GM12865 (cell line): ENCODE measurements at regions not wholly inside any gene's neighbourhood (a gene's known extent, or its start where the extent isn't known, plus 50 kb on each side); places are given as distances from the start of the nearest gene placed in this dataset.

ENCODE experiments used
- DNase-seq: peaks from one replicate; pipeline ENCODE4 v3.0.0; 2010; ENCODE audit warnings: low read depth
- H3K4me3 ChIP-seq: 2 replicates; pipeline ENCODE4 v1.5.1; 2011; ENCODE audit warnings: mild to moderate bottlenecking, low read depth, low read length, control low read depth
- TF ChIP-seq, protein P1 (sequence below): IDR thresholded peaks from 2 replicates; pipeline ENCODE4 v1.5.1; 2011; ENCODE audit warnings: low read length, control low read depth, low read depth, inconsistent platforms; ENCODE audit not compliant: insufficient read depth; ENCODE audit errors: missing control alignments

DNA sequence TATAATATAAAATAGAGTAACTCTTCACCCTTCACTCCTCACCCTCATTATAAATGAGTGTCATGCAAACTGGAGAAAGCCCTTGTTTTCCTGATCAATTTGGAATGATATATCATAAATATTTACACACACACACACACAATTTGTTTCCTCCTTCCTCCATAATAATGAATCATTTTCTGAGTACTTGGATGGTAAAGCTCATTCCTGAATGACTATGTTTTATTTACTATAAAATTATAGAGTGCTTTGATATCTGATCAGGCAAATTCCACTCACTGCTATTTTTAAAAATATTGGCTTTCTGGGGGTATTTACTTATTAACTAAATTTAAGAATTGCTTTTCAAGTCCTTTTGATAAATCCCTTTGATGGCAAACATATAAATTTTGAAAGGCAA, 1125.5 kb upstream of the CNTNAP5 start:
- TF ChIP-seq, protein P1, sequence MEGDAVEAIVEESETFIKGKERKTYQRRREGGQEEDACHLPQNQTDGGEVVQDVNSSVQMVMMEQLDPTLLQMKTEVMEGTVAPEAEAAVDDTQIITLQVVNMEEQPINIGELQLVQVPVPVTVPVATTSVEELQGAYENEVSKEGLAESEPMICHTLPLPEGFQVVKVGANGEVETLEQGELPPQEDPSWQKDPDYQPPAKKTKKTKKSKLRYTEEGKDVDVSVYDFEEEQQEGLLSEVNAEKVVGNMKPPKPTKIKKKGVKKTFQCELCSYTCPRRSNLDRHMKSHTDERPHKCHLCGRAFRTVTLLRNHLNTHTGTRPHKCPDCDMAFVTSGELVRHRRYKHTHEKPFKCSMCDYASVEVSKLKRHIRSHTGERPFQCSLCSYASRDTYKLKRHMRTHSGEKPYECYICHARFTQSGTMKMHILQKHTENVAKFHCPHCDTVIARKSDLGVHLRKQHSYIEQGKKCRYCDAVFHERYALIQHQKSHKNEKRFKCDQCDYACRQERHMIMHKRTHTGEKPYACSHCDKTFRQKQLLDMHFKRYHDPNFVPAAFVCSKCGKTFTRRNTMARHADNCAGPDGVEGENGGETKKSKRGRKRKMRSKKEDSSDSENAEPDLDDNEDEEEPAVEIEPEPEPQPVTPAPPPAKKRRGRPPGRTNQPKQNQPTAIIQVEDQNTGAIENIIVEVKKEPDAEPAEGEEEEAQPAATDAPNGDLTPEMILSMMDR, result no peak
- H3K4me3 ChIP-seq, result no peak overlapping the region
- no peak for DNase-seq

DNA sequence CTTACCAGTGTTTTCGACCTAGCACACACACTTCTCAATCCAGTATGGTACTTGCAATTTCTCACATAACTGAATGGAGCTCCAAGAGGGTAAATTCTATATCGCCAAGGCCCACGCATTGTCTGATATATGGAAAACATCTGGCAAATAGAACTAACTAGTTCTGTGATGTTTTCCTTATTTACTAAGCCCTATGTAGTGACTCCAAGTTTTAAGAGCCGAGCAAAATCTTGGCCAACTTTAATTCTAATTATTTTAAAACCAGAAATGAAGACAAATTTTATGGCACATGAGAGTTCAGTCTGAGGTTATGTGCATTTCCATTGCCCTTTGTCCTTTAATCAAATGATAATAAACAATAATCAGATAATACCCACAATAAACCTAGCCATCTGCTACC, 1119.7 kb upstream of the CNTNAP5 start:
- DNase-seq, result no peak
- TF ChIP-seq, protein P1, result no peak
- H3K4me3 ChIP-seq, result no peak overlapping the region

DNA sequence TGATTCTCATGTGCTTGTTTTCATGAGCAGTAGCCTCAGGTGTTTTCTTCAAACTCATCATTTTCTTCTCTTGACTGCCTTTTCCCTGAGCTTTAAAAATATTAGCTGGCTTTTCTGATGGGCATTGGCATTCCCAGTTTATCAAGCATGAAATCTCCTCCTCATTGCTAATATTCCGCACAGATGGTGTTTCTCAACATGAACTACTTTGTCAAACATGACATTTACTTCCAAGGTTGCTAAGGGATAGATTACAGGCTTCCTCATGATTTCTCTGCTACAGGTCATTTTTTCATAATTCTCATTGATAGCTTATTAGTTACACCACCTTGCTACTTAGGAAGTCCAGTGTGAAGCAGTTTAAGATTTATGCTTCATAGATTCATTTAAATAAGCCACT, 1116.9 kb upstream of the CNTNAP5 start:
- TF ChIP-seq, protein P1, result no peak
- no peak for DNase-seq
- H3K4me3 ChIP-seq, result no peak overlapping the region

DNA sequence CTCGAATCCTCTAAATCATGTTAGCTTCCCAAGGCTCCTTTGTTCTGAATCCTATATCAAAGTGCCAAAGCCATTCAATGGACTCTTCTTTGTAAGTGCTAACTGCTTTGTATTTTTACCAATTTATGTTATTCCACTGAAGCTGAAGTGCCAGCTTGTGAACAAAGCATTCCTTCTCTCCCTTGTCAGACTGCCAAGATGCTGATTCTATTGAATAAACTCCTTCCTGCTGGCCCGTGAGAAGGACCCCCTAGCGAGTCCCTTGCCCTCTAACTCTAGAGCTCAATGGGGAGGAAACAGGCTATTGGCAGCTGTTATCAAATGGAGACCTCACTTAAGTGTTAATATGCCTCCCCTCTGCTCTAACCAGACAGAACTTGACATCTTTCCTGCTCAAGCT, 1097.9 kb upstream of the CNTNAP5 start:
- no peak overlapping the region for H3K4me3 ChIP-seq
- TF ChIP-seq, protein P1, result no peak
- DNase-seq, result no peak

DNA sequence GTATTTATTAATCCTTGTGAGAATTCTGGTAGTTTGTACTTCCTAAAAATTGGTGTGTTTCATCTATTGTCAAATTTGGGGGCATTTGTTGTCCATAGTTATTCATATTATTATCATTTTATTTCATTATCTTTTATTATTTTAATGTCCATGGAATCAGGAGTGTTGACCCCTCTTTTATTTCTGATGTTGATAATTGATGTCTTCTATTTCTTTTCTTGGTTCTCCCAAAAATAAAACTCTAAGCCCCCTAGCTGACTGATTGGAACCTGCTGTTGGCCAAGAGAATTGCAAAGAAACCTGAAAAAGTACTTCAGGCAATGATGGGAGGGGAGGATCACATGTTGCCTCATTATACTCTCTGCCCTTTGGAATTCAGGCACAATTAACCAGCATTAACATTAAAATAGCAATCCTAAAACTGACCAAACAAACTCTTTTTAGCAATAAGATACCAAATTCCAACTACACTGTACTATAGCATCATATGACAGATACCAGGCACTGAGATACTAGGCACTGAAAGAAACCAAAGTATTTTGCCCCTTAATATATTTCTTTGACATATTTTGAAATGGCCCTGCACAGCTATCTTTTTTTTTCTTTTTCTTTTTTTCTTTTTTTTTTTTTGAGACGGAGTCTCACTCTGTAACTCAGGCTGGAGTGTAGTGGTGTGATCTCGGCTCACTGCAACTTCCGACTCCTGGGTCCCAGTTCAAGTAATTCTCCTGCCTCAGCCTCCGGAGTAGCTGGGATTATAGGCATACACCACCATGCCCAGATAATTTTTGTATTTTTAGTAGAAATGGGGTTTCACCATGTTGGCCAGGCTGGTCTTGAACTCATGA, 1097.2 kb upstream of the CNTNAP5 start:
- DNase-seq, result no peak
- TF ChIP-seq, protein P1, result no peak
- no peak overlapping the region for H3K4me3 ChIP-seq

DNA sequence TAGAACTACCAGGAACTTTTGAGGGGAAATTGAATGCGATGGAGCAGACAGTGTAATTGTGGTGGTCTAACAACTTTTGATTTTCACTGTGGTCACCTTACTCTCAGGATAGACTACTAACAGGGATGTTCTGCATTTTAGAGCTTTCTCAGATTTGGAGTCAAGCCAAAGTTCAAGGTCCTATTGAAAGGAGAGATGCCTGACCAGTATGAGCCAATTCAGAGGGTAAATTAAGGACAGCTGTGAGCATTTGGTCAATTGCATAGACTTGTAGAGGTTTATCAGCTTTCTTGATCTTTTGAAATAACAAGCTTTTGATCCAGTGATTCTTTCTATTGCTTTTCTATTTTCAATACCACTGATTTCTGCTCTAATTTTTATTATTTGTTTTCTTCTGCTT, 1095.7 kb upstream of the CNTNAP5 start:
- no peak for DNase-seq
- TF ChIP-seq, protein P1, result no peak
- H3K4me3 ChIP-seq, result no peak overlapping the region

DNA sequence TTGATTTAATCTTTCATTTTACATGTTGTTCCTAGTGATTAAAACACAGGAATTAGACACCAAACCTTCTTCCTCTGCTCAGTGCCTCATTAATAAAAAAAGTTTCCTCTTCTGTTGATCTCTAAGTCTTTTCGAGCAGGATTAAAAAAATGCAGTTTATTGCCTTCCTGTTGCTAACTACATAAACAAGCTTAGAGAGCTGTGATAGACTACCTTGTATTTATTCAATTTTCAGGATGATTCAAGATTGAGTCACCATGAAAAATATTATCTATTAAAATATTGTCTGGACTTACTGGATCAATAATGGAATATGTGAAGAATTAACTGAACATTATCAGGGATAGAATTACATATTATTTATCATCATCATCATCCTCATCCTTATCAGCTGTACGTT, 1089.6 kb upstream of the CNTNAP5 start:
- TF ChIP-seq, protein P1, result no peak
- no peak overlapping the region for H3K4me3 ChIP-seq
- DNase-seq, result no peak
